OCI-LY3 (cell line): ENCODE measurements at regions not wholly inside any gene's neighbourhood (a gene's known extent, or its start where the extent isn't known, plus 50 kb on each side); places are given as distances from the start of the nearest gene placed in this dataset.

ENCODE experiments used
- H2AFZ ChIP-seq: fragments of 200-600, 300-600 bp; shearing (Covaris generic); 2 replicates; pipeline ENCODE4 v1.6.0; 2014; ENCODE audit warnings: antibody characterized with exemption, low read depth, low read length
- H3K27ac ChIP-seq: fragments of 200-600, 300-600 bp; sonication (generic); 2 replicates; pipeline ENCODE4 v1.5.1; 2014; ENCODE audit warnings: mild to moderate bottlenecking, low read length, moderate library complexity, mixed read lengths
- H3K27me3 ChIP-seq: fragments of 200-600, 300-600 bp; sonication (generic); 2 replicates; pipeline ENCODE4 v1.6.1; 2014; ENCODE audit warnings: low read depth, low read length, mixed read lengths
- H3K36me3 ChIP-seq: fragments of 200-600, 300-600 bp; sonication (generic); replicated peaks from 2 replicates; pipeline ENCODE3; 2014; ENCODE audit warnings: low read depth, low read length, mixed read lengths
- H3K4me1 ChIP-seq: fragments of 300-600, 200-600 bp; sonication (generic); 2 replicates; pipeline ENCODE4 v1.6.1; 2014; ENCODE audit warnings: low read length, mixed read lengths
- H3K4me2 ChIP-seq: fragments of 200-600, 300-600 bp; sonication (generic); 2 replicates; pipeline ENCODE4 v1.6.1; 2014; ENCODE audit warnings: low read length, mixed read lengths
- H3K4me3 ChIP-seq: fragments of 300-600, 200-600 bp; sonication (generic); 2 replicates; pipeline ENCODE4 v1.5.1; 2014; ENCODE audit warnings: antibody characterized with exemption, mild to moderate bottlenecking, low read length, moderate library complexity
- H3K79me2 ChIP-seq: fragments of 300-600, 200-600 bp; shearing (Covaris generic); 2 replicates; pipeline ENCODE4 v1.6.1; 2014; ENCODE audit warnings: mild to moderate bottlenecking, low read length, mixed read lengths
- H3K9ac ChIP-seq: fragments of 300-600, 200-600 bp; shearing (Covaris generic); 2 replicates; pipeline ENCODE4 v1.6.0; 2014; ENCODE audit warnings: mild to moderate bottlenecking, low read length, moderate library complexity
- H3K9me3 ChIP-seq: fragments of 200-600, 300-600 bp; shearing (Covaris generic); 2 replicates; pipeline ENCODE4 v1.6.1; 2014; ENCODE audit warnings: low read length, mixed read lengths; ENCODE audit not compliant: insufficient read depth
- H4K20me1 ChIP-seq: fragments of 200-600, 300-600 bp; sonication (generic); 2 replicates; pipeline ENCODE4 v1.6.1; 2016; ENCODE audit warnings: low read length, mixed read lengths; ENCODE audit not compliant: insufficient read depth
- EZH2phosphoT487 ChIP-seq: fragments of 200-600 bp; shearing (Covaris generic); IDR thresholded peaks from 2 replicates; pipeline ENCODE4 v1.6.1; 2018; ENCODE audit warnings: antibody characterized with exemption, mixed run types, low read depth
- TF ChIP-seq, protein P1 (sequence below): fragments of 200-600, 300-600 bp; sonication (generic); IDR thresholded peaks from 2 replicates; pipeline ENCODE4 v1.5.1; 2014; ENCODE audit warnings: antibody characterized with exemption, low read length, low read depth

DNA sequence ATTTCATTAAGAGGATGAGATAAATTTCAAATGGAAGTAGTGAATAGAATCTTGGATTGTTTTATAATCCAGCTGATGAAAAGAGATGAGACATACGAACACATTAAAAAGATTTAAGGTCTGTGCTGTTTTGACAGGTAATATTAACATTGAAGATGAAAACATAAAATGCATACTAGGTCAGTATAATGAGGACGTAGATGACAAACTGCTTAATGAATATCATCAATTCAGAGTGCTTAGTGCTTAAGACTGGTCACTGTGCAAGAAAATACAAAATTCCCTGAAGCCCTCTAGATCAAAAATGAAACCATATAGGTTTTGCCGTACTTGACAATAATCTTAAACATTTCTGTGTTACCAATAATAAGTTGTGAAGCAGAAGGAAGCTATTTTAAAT, 173.4 kb upstream of the THRB start:
- no peaks in the 10 kb centered on the region for H3K4me1 ChIP-seq
- H3K79me2 ChIP-seq = no peaks in the 10 kb centered on the region
- TF ChIP-seq, protein P1, sequence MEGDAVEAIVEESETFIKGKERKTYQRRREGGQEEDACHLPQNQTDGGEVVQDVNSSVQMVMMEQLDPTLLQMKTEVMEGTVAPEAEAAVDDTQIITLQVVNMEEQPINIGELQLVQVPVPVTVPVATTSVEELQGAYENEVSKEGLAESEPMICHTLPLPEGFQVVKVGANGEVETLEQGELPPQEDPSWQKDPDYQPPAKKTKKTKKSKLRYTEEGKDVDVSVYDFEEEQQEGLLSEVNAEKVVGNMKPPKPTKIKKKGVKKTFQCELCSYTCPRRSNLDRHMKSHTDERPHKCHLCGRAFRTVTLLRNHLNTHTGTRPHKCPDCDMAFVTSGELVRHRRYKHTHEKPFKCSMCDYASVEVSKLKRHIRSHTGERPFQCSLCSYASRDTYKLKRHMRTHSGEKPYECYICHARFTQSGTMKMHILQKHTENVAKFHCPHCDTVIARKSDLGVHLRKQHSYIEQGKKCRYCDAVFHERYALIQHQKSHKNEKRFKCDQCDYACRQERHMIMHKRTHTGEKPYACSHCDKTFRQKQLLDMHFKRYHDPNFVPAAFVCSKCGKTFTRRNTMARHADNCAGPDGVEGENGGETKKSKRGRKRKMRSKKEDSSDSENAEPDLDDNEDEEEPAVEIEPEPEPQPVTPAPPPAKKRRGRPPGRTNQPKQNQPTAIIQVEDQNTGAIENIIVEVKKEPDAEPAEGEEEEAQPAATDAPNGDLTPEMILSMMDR = no peak
- TF ChIP-seq EZH2phosphoT487 = no peak
- H3K9ac ChIP-seq = no peak overlapping the region
- no peaks in the 10 kb centered on the region for H3K36me3 ChIP-seq
- no peak overlapping the region for H3K4me2 ChIP-seq
- H3K27me3 ChIP-seq = no peaks in the 10 kb centered on the region
- no peak overlapping the region for H3K27ac ChIP-seq
- no peaks in the 10 kb centered on the region for H4K20me1 ChIP-seq
- H3K9me3 ChIP-seq = no peaks in the 10 kb centered on the region
- H3K4me3 ChIP-seq = no peak overlapping the region
- no peak overlapping the region for H2AFZ ChIP-seq

DNA sequence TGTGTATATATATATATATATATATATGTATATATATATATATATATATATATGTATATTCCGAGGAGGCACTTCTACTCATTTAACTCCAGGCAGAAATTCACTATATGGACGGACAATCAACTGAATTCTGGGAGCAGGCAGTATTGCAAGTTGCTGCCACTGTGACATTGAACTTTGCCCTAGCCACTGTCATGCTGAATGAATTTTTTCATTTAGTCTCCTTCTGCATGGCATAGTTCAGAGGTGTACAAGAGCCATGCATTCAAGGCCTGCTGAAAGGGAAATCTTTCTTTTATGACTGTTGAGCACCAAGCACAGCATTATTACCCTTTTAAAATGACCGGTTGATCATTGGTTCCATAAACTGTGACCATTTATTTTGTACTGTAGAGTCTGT, 176.2 kb upstream of the THRB start:
- H3K9ac ChIP-seq = no peak overlapping the region
- no peaks in the 10 kb centered on the region for H3K36me3 ChIP-seq
- no peak for TF ChIP-seq EZH2phosphoT487
- TF ChIP-seq, protein P1 = no peak
- H4K20me1 ChIP-seq = no peaks in the 10 kb centered on the region
- H3K79me2 ChIP-seq = no peaks in the 10 kb centered on the region
- no peak overlapping the region for H3K4me2 ChIP-seq
- no peak overlapping the region for H3K27ac ChIP-seq
- no peaks in the 10 kb centered on the region for H3K27me3 ChIP-seq
- H3K4me3 ChIP-seq = no peak overlapping the region
- no peak overlapping the region for H2AFZ ChIP-seq
- no peaks in the 10 kb centered on the region for H3K4me1 ChIP-seq
- H3K9me3 ChIP-seq = no peaks in the 10 kb centered on the region

DNA sequence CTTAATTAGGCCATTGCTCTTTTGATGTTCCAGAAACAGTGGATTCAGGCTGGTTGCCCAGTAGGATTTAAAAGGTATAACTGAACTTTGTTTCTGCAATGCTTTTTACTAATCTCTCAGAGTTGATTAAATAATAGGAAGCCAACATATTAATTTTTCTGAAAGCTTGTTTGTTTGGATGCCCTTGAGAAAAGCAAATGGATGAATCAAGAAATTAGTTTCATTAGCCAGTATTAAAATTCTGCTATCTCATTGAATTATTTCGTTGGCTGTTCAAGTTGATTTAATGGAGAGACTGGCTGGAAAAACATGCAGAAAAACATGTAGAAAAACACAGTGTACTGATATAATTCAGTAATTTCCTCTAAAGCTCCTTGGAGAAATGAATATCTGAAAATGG, 178.9 kb upstream of the THRB start:
- TF ChIP-seq, protein P1 = no peak
- no peak for TF ChIP-seq EZH2phosphoT487

DNA sequence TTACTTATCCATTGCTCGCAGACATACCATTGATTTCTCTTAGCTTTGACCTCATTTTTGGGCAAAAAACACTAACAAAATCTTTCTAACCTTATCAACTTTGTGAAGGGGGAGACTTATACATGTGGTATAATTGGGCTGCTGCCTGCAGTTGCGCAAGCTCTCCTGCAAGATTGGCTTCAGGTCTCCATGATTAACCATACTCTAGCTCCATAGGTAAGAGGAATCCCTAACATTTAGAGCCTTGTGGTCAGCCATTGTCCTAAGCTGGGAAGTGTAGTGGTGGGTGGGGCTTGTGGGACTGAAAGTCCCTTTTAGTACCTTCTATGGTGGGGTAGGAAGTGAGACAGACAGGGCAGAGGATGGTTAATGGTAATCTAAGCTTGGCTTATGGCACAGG, 179.6 kb upstream of the THRB start:
- H3K27ac ChIP-seq = no peak overlapping the region
- H3K27me3 ChIP-seq = 0 out of 2 replicates have a peak, but pooled peaks cover 6% of the 10 kb centered on the region
- H3K36me3 ChIP-seq = no peaks in the 10 kb centered on the region
- no peak overlapping the region for H3K4me3 ChIP-seq
- H3K4me2 ChIP-seq = no peak overlapping the region
- H3K9ac ChIP-seq = no peak overlapping the region
- no peak for TF ChIP-seq EZH2phosphoT487
- TF ChIP-seq, protein P1 = no peak
- H2AFZ ChIP-seq = no peak overlapping the region
- H3K4me1 ChIP-seq = no peaks in the 10 kb centered on the region
- H3K9me3 ChIP-seq = no peaks in the 10 kb centered on the region
- no peaks in the 10 kb centered on the region for H4K20me1 ChIP-seq
- H3K79me2 ChIP-seq = no peaks in the 10 kb centered on the region

More for the DNA sequence above, 178.9 kb upstream of the THRB start:
- Histone ChIP-seq H3K27ac (no peak overlapping the region), H3K36me3 (no peaks in the 10 kb centered on the region), H3K4me3 (no peak overlapping the region), H3K27me3 (0 out of 2 replicates have a peak, but pooled peaks cover 5% of the 10 kb centered on the region), H4K20me1 (no peaks in the 10 kb centered on the region), H3K4me2 (no peak overlapping the region), H3K79me2 (no peaks in the 10 kb centered on the region), H3K9me3 (no peaks in the 10 kb centered on the region), H2AFZ (no peak overlapping the region), H3K4me1 (no peaks in the 10 kb centered on the region), H3K9ac (no peak overlapping the region)
